T-helper 2 cell (primary cell): ENCODE measurements at regions not wholly inside any gene's neighbourhood (a gene's known extent, or its start where the extent isn't known, plus 50 kb on each side); places are given as distances from the start of the nearest gene placed in this dataset.

Experiments used
- DNase-seq, 5 experiments: peaks; one replicate each; pipeline versions ENCODE4 v3.0.0 to v3.0.0-alpha.2; 2012 to 2022

- no peak for DNase-seq
Observed at GRCh38 chr4:18932730-18933339, 911.3 kb upstream of the LCORL start.

- no peak for DNase-seq
Observed at GRCh38 chr4:18931643-18932377, 910.3 kb upstream of the LCORL start.

GRCh38 chr4:18930487-18930886 is 908.9 kb upstream of the LCORL start:
- DNase-seq: no peak

- DNase-seq: no peak
Observed at GRCh38 chr4:18923496-18924161, 902.1 kb upstream of the LCORL start.

- no peak for DNase-seq
Observed at GRCh38 chr4:18917689-18918088, 896.1 kb upstream of the LCORL start.

- no peak for DNase-seq
Observed at GRCh38 chr4:18914182-18914581, 892.6 kb upstream of the LCORL start.

GRCh38 chr4:18894928-18895327 is 873.4 kb upstream of the LCORL start:
- no peak for DNase-seq

GRCh38 chr4:18882468-18882867 is 860.9 kb upstream of the LCORL start:
- DNase-seq: no peak

GRCh38 chr4:18881556-18881955 is 860.0 kb upstream of the LCORL start:
- no peak for DNase-seq

GRCh38 chr4:18880871-18881270 is 859.3 kb upstream of the LCORL start:
- no peak for DNase-seq

GRCh38 chr4:18878561-18878960 is 857.0 kb upstream of the LCORL start:
- DNase-seq: no peak

- DNase-seq: no peak
Observed at GRCh38 chr4:18869166-18869565, 847.6 kb upstream of the LCORL start.

GRCh38 chr4:18860836-18861530 is 839.4 kb upstream of the LCORL start:
- DNase-seq: no peak

- no peak for DNase-seq
Observed at GRCh38 chr4:18859468-18859867, 837.9 kb upstream of the LCORL start.

- DNase-seq: no peak
Observed at GRCh38 chr4:18858229-18858922, 836.8 kb upstream of the LCORL start.

GRCh38 chr4:18850867-18851266 is 829.3 kb upstream of the LCORL start:
- no peak for DNase-seq

- DNase-seq: no peak
Observed at GRCh38 chr4:18847249-18847890, 825.8 kb upstream of the LCORL start.

- no peak for DNase-seq
Observed at GRCh38 chr4:18846313-18846712, 824.8 kb upstream of the LCORL start.

- DNase-seq: no peak
Observed at GRCh38 chr4:18844726-18845125, 823.2 kb upstream of the LCORL start.

GRCh38 chr4:18842431-18842830 is 820.9 kb upstream of the LCORL start:
- DNase-seq: no peak

GRCh38 chr4:18840481-18840880 is 818.9 kb upstream of the LCORL start:
- DNase-seq: no peak

- DNase-seq: no peak
Observed at GRCh38 chr4:18816228-18816895, 794.8 kb upstream of the LCORL start.
